ENCODE measurements at regions not wholly inside any gene's neighbourhood (a gene's known extent, or its start where the extent isn't known, plus 50 kb on each side); places are given as distances from the start of the nearest gene placed in this dataset.
"Not testable (repeated sequence)": the region's sequence is repeated elsewhere in the genome, so short reads cannot be mapped to it uniquely, and the experiment has no call there.

GRCh38 chr2:153626676-153627075 lies 148.1 kb upstream of the RPRM start:
- no peak for DNase-seq (ENCODE audit: low read depth)

GRCh38 chr2:153635494-153635893 lies 156.9 kb upstream of the RPRM start:
- no peak for DNase-seq (ENCODE audit: low read depth)

GRCh38 chr2:153641046-153641445 lies 162.5 kb upstream of the RPRM start:
- DNase-seq (ENCODE audit: low read depth) = no peak

GRCh38 chr2:153644955-153645354 lies 166.4 kb upstream of the RPRM start:
- no peak for DNase-seq (ENCODE audit: low read depth)

- DNase-seq (ENCODE audit: low read depth) = no peak
Measured at GRCh38 chr2:153645599-153645998, 167.0 kb upstream of the RPRM start.

- DNase-seq (ENCODE audit: low read depth) = no peak
Measured at GRCh38 chr2:153657651-153658050, 179.1 kb upstream of the RPRM start.

- DNase-seq (ENCODE audit: low read depth) = no peak
Measured at GRCh38 chr2:153661801-153662200, 183.2 kb upstream of the RPRM start.

GRCh38 chr2:153663371-153663770 lies 184.8 kb upstream of the RPRM start:
- no peak for DNase-seq (ENCODE audit: low read depth)

- DNase-seq (ENCODE audit: low read depth) = not testable (repeated sequence)
Measured at GRCh38 chr2:153664009-153664408, 185.4 kb upstream of the RPRM start.

GRCh38 chr2:153667475-153667874 lies 188.9 kb upstream of the RPRM start:
- no peak for DNase-seq (ENCODE audit: low read depth)

GRCh38 chr2:153668923-153669322 lies 190.4 kb upstream of the RPRM start:
- no peak for DNase-seq (ENCODE audit: low read depth)

GRCh38 chr2:153710128-153710527 lies 161.6 kb upstream of the GALNT13 start:
- DNase-seq (ENCODE audit: low read depth) = no peak

- DNase-seq (ENCODE audit: low read depth) = no peak
Measured at GRCh38 chr2:153715218-153715850, 156.4 kb upstream of the GALNT13 start.

GRCh38 chr2:153717060-153717459 lies 154.7 kb upstream of the GALNT13 start:
- DNase-seq (ENCODE audit: low read depth) = no peak

- no peak for DNase-seq (ENCODE audit: low read depth)
Measured at GRCh38 chr2:153739394-153739793, 132.3 kb upstream of the GALNT13 start.

- DNase-seq (ENCODE audit: low read depth) = no peak
Measured at GRCh38 chr2:153761936-153762335, 109.8 kb upstream of the GALNT13 start.

- DNase-seq (ENCODE audit: low read depth) = no peak
Measured at GRCh38 chr2:153766415-153766814, 105.3 kb upstream of the GALNT13 start.

- DNase-seq (ENCODE audit: low read depth) = no peak
Measured at GRCh38 chr2:153770359-153770991, 101.2 kb upstream of the GALNT13 start.

- DNase-seq (ENCODE audit: low read depth) = no peak
Measured at GRCh38 chr2:153780241-153780640, 91.5 kb upstream of the GALNT13 start.

GRCh38 chr2:153786016-153786415 lies 85.7 kb upstream of the GALNT13 start:
- no peak for DNase-seq (ENCODE audit: low read depth)

GRCh38 chr2:153787612-153788011 lies 84.1 kb upstream of the GALNT13 start:
- no peak for DNase-seq (ENCODE audit: low read depth)

GRCh38 chr2:153802671-153803070 lies 69.1 kb upstream of the GALNT13 start:
- DNase-seq (ENCODE audit: low read depth) = no peak

- no peak for DNase-seq (ENCODE audit: low read depth)
Measured at GRCh38 chr2:153808679-153809078, 63.0 kb upstream of the GALNT13 start.

- no peak for DNase-seq (ENCODE audit: low read depth)
Measured at GRCh38 chr2:153811516-153811915, 60.2 kb upstream of the GALNT13 start.

Measured in non-pigmented ciliary epithelial cell (primary cell).